Prostate gland (tissue), 2 donors: ENCODE measurements at regions not wholly inside any gene's neighbourhood (a gene's known extent, or its start where the extent isn't known, plus 50 kb on each side); places are given as distances from the start of the nearest gene placed in this dataset.

Experiments used
- DNase-seq: peaks from one replicate; pipeline ENCODE4 v3.0.0-alpha.2; 2019; ENCODE audit warnings: low spot score
- H3K27ac ChIP-seq, 2 donors: fragments of 200-600 bp; sonication (generic); 2 replicates each; pipeline ENCODE4 v1.5.1; 2017 to 2019
- H3K27me3 ChIP-seq: fragments of 200-600 bp; sonication (generic); replicated peaks from 2 replicates; pipeline ENCODE4 v1.5.1; 2019; ENCODE audit not compliant: insufficient read depth
- H3K36me3 ChIP-seq, 2 donors: fragments of 200-600 bp; sonication (generic); 1 replicate in 1 of 2; 2 replicates in 1 of 2; pipeline versions ENCODE4 v1.5.1 to v1.8.1; 2017 to 2019
- H3K4me1 ChIP-seq: fragments of 200-600 bp; sonication (generic); replicated peaks from 2 replicates; pipeline ENCODE4 v1.5.1; 2019
- H3K4me3 ChIP-seq, 2 donors: fragments of 200-600 bp; sonication (generic); 2 replicates each; pipeline ENCODE4 v1.5.1; 2017 to 2019
- H3K9me3 ChIP-seq: fragments of 200-600 bp; sonication (generic); 2 replicates; pipeline ENCODE4 v1.5.1; 2017
- CTCF ChIP-seq, 4 experiments: fragments of 200-600 bp in 2 of 4; fragments of 450-650 bp in 2 of 4; sonication (generic) in 2 of 4; IDR thresholded peaks; 1 replicate in 3 of 4; 2 replicates in 1 of 4; pipeline ENCODE4 v1.5.1; 2016 to 2019; ENCODE audit warnings: antibody characterized with exemption in 4 of 4, mild to moderate bottlenecking in 2 of 4, moderate library complexity in 2 of 4
- POLR2A ChIP-seq: fragments of 450-650 bp; IDR thresholded peaks from one replicate; pipeline ENCODE4 v1.6.1; 2016; ENCODE audit warnings: antibody characterized with exemption, mild to moderate bottlenecking
- POLR2AphosphoS5 ChIP-seq: sonication (generic); formaldehyde crosslinking; IDR thresholded peaks from one replicate; pipeline ENCODE4 v1.6.1; 2017; ENCODE audit warnings: antibody characterized with exemption
- WGBS: methylation state at CpG from one replicate; pipeline ENCODE4 v1.1.5; 2018; 5-methylcytosine and 5-hydroxymethylcytosine counted together
- intact Hi-C: fragments of 100-400 bp; cut with DNase I; formaldehyde crosslinking; loops from one replicate; pipeline ENCODE4 v1.14.2; 2022

GRCh38 chr19:28669804-28670203, 543.1 kb downstream of the UQCRFS1 start:
- intact Hi-C loops = no loop called here
- TF ChIP-seq POLR2A = no peak
- TF ChIP-seq POLR2AphosphoS5 = no peak
- no peak for TF ChIP-seq CTCF (IDR thresholded peaks at IDR 0.05)
- no peaks in the 10 kb centered on the region for H3K4me1 ChIP-seq
- 78% methylated on average over 2 of the region's 2 CpGs for WGBS
- H3K9me3 ChIP-seq = no peaks in the 10 kb centered on the region
- no peaks in the 10 kb centered on the region for H3K36me3 ChIP-seq
- no peak overlapping the region for H3K27ac ChIP-seq
- no peak for DNase-seq
- no peaks in the 10 kb centered on the region for H3K27me3 ChIP-seq
- H3K4me3 ChIP-seq = no peak overlapping the region

DNA sequence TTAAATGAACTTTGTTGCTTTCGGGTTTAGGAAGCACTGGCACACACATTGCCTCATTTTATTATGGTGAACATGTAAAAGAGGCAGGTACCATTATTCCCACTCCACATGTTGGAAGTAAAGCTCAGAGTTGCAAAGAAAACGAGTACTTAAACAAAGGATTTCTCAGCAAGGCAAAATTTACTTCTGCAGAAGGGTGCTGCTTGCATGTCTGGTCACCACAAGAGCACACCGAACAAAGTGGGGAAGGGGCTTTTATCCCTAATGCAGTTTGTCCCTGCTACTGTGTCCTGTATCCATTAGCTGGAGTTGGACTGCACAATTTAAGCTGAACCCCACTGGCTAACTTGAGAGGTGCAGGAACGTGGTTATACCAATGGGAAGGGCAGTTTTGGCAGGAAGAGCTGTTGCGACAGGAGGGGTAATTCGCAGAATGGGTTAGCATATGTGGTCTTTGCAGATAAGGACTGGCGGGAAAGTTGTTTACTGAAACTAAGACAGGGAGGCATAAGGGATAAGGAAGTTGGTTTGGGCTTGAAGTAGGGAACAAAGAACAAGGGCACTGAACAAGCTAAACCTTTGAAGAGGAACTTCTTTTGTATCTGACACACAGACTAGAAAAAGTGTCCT, 545.5 kb downstream of the UQCRFS1 start:
- Histone ChIP-seq H3K4me1 (no peaks in the 10 kb centered on the region), H3K27me3 (no peaks in the 10 kb centered on the region), H3K4me3 (no peak overlapping the region), H3K36me3 (no peaks in the 10 kb centered on the region), H3K9me3 (no peaks in the 10 kb centered on the region), H3K27ac (no peak overlapping the region)
- WGBS = 90% methylated on average over 7 of the region's 7 CpGs
- TF ChIP-seq CTCF (IDR thresholded peaks at IDR 0.05) (no peak), POLR2A (no peak), POLR2AphosphoS5 (no peak)
- DNase-seq = no peak
- intact Hi-C loops = no loop called here

DNA sequence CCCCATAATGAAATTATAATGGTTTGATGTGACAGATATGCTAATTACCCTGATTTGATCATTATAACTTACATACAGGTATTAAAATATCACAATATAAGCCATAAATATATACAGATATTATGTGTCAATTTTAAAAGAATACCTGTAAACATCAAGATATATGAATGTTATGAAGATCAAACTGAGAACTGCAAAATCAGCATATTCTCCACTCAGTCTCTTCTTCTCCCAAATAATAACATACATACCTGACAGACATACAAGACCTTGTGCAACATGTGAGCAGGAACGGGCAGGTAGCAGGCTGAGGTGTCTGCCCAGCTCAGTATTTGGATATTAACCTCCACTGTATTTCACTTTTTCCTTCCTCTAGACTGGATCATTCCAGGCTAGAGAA, 547.2 kb downstream of the UQCRFS1 start:
- Histone ChIP-seq H3K27ac (no peak overlapping the region), H3K4me3 (no peak overlapping the region), H3K36me3 (no peaks in the 10 kb centered on the region), H3K27me3 (no peaks in the 10 kb centered on the region), H3K4me1 (no peaks in the 10 kb centered on the region), H3K9me3 (no peaks in the 10 kb centered on the region)
- TF ChIP-seq POLR2A (no peak), CTCF (IDR thresholded peaks at IDR 0.05) (no peak), POLR2AphosphoS5 (no peak)
- intact Hi-C loops = no loop called here
- no peak for DNase-seq
- 73% methylated on average over 1 of the region's 1 CpG for WGBS

DNA sequence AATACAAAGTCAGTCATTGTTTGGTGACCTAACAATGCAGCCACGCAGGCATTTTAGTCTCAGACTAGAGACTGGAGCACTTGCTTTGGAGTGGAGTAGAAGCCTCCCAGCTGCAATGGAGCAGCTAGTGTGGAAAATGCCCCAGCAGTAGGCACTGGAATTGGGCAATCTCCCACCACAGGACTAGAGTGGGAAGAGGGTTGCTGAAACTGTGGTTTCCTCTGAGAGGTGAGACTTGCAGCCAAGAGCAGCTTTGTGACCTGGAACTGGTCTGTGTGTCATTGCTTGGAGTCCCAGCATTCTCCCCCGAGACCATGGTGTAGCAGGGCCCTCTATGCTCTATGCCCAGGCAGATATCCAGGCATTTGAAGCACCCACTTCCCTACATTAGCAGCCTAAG, 556.3 kb downstream of the UQCRFS1 start:
- Histone ChIP-seq H3K4me1 (no peaks in the 10 kb centered on the region), H3K27me3 (no peaks in the 10 kb centered on the region), H3K4me3 (no peak overlapping the region), H3K36me3 (no peaks in the 10 kb centered on the region), H3K9me3 (no peaks in the 10 kb centered on the region), H3K27ac (no peak overlapping the region)
- TF ChIP-seq POLR2A (no peak), POLR2AphosphoS5 (no peak), CTCF (IDR thresholded peaks at IDR 0.05) (no peak)
- 77% methylated on average over 2 of the region's 2 CpGs for WGBS
- intact Hi-C loops = no loop called here
- DNase-seq = no peak

- WGBS = 100% methylated on average over 3 of the region's 5 CpGs
- DNase-seq = no peak
- Histone ChIP-seq H3K9me3 (no peaks in the 10 kb centered on the region), H3K4me1 (no peaks in the 10 kb centered on the region), H3K36me3 (no peaks in the 10 kb centered on the region), H3K4me3 (no peak overlapping the region), H3K27ac (no peak overlapping the region), H3K27me3 (no peaks in the 10 kb centered on the region)
- intact Hi-C loops = no loop called here
- no peak for TF ChIP-seq CTCF (IDR thresholded peaks at IDR 0.05)
- no peak for TF ChIP-seq POLR2A
- no peak for TF ChIP-seq POLR2AphosphoS5
Observed at GRCh38 chr19:28655054-28655453, 557.9 kb downstream of the UQCRFS1 start.
